Stimulated activated CD4-positive, alpha-beta T cell treated with anti-CD3 and anti-CD28 coated beads, Interleukin-15, amount 100 ng/mL, for 1 hour (primary cell): ENCODE measurements at regions not wholly inside any gene's neighbourhood (a gene's known extent, or its start where the extent isn't known, plus 50 kb on each side); places are given as distances from the start of the nearest gene placed in this dataset.

Source experiments
- DNase-seq, 2 donors: peaks; one replicate each; pipeline ENCODE4 v3.0.0-alpha.2; 2020; ENCODE audit warnings: low read depth in 1 of 2, low spot score in 1 of 2

- peak in 1 of 2 donors; percentile 19 for DNase-seq
These were observed 52.9 kb upstream of the TAB2 start for GRCh38 chr6:149264629-149265028.

DNA sequence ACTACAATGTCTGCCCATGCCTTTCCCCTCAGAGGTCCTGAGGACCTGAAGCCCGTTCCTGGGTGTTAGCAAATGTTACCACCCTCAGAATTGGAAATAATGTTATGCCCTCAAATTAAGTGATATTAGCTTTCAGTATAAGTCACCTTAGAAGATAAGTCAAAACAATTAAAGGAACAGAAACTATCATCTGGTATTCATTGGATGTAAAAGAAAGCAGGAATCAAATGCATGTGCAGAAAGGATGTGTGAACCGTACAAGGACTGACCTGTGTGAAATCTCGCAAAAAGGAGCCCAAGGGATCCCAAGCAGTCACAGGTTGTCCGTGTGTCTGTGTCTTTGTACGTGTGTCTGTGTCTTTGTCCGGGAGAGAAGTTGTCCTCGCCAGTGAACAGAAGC, 51.6 kb upstream of the TAB2 start:
- DNase-seq: no peak

DNA sequence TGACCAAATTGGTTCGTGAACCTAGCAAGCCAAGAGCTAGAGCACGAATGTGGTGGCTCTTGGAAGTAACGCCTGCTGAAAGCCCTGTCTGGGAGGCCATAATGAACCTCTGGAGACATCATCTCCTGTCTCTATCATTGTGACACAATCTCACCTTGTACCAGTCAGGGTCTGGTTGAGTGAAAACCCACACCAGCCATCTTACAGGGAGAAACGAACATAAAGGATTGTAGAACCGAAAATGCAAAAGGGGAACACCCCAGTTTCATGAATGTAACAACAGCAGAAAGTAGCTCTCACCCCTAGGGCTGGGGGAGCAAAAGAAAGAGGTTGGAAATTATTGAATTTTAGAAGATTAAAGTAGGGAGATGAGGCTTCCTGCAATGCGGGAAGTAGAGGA, 50.9 kb upstream of the TAB2 start:
- DNase-seq: no peak

DNA sequence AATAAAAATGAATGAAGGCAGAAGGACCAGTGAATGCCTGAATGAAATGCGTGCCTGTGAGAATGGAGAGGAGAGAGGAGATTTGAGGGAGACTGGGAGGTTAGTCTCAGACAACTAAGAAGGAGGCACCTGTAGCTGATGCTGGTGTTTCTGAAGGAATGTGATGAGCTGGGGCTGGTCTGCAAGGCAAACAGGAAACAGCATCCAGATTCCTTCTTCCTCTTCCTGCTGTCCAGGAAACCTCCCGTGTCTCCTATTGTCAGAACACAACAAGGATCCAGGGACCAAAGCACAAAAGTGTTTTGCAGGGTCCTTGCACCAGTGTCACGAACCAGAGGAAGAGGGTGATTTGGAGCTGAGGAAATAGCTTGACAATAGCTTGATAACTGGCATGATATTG, 50.4 kb upstream of the TAB2 start:
- DNase-seq: no peak

DNA sequence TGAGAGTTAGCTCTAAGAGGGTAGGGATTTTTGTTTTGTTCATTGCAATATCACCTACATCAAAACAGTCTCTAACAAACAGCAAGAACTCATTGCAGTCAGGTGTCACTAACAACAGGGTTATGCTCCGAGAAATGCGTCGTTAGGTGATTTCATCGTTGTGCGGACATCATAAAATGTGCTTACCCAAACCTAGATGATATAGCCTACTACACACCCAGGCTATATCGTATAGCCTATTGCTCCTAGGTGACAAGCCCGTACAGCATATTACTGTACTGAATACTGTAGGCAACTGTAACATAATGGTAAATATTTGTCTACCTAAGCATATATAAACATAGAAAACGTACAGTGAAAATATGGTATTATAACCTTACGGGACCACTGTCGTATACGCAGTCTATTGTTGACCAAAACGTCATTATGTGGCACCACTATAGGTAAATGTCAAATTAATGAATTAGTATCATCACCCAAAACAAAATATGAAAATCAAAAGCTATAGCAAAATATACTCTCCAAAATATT, 49.9 kb upstream of the TAB2 start:
- DNase-seq: no peak
